ENCODE measurements at regions not wholly inside any gene's neighbourhood (a gene's known extent, or its start where the extent isn't known, plus 50 kb on each side); places are given as distances from the start of the nearest gene placed in this dataset.
"Not testable (repeated sequence)": the region's sequence is repeated elsewhere in the genome, so short reads cannot be mapped to it uniquely, and the experiment has no call there.

- DNase-seq (no peak), ATAC-seq (no peak)
Measured at GRCh38 chr2:142757111-142757510, 120.4 kb upstream of the KYNU start.

- ATAC-seq (no peak), DNase-seq (no peak)
Measured at GRCh38 chr2:142756430-142756829, 121.0 kb upstream of the KYNU start.

- ATAC-seq (no peak), DNase-seq (no peak)
Measured at GRCh38 chr2:142755191-142755590, 122.3 kb upstream of the KYNU start.

- DNase-seq = no peak
- no peak for ATAC-seq
Measured at GRCh38 chr2:142754182-142754581, 123.3 kb upstream of the KYNU start.

- ATAC-seq (no peak), DNase-seq (no peak)
Measured at GRCh38 chr2:142750858-142751257, 126.6 kb upstream of the KYNU start.

- ATAC-seq (no peak), DNase-seq (no peak)
Measured at GRCh38 chr2:142748559-142749099, 128.8 kb upstream of the KYNU start.

GRCh38 chr2:142745691-142746090 is 131.8 kb upstream of the KYNU start:
- ATAC-seq = no peak
- no peak for DNase-seq

GRCh38 chr2:142742371-142743214 is 134.9 kb upstream of the KYNU start:
- no peak for DNase-seq
- ATAC-seq = no peak

GRCh38 chr2:142741764-142742269 is 135.6 kb upstream of the KYNU start:
- ATAC-seq (no peak), DNase-seq (no peak)

GRCh38 chr2:142734770-142735169 is 142.7 kb upstream of the KYNU start:
- ATAC-seq = no peak
- no peak for DNase-seq

GRCh38 chr2:142734231-142734630 is 143.2 kb upstream of the KYNU start:
- ATAC-seq (no peak), DNase-seq (no peak)

GRCh38 chr2:142729814-142730213 is 147.7 kb upstream of the KYNU start:
- not testable (repeated sequence) for DNase-seq, ATAC-seq

- ATAC-seq, DNase-seq: not testable (repeated sequence)
Measured at GRCh38 chr2:142727821-142728478, 149.5 kb upstream of the KYNU start.

- ATAC-seq (no peak), DNase-seq (no peak)
Measured at GRCh38 chr2:142725386-142725785, 152.1 kb upstream of the KYNU start.

- ATAC-seq (no peak), DNase-seq (no peak)
Measured at GRCh38 chr2:142724713-142725349, 152.6 kb upstream of the KYNU start.

- ATAC-seq (no peak), DNase-seq (no peak)
Measured at GRCh38 chr2:142724186-142724585, 153.3 kb upstream of the KYNU start.

GRCh38 chr2:142723236-142723635 is 154.2 kb upstream of the KYNU start:
- no peak for ATAC-seq
- no peak for DNase-seq

- no peak for ATAC-seq
- DNase-seq = no peak
Measured at GRCh38 chr2:142722569-142722968, 154.9 kb upstream of the KYNU start.

- ATAC-seq (no peak), DNase-seq (no peak)
Measured at GRCh38 chr2:142722086-142722485, 155.4 kb upstream of the KYNU start.

- ATAC-seq (no peak), DNase-seq (no peak)
Measured at GRCh38 chr2:142721015-142721414, 156.4 kb upstream of the KYNU start.

GRCh38 chr2:142718576-142719155 is 158.8 kb upstream of the KYNU start:
- DNase-seq (no peak), ATAC-seq (no peak)
